Uterus (tissue), 2 donors: ENCODE measurements at regions not wholly inside any gene's neighbourhood (a gene's known extent, or its start where the extent isn't known, plus 50 kb on each side); places are given as distances from the start of the nearest gene placed in this dataset.

Source experiments
- POLR2A ChIP-seq, 2 donors: fragments of 450-650 bp; IDR thresholded peaks; one replicate each; pipeline ENCODE4 v1.6.1; 2016; ENCODE audit warnings: antibody characterized with exemption in 2 of 2, mild to moderate bottlenecking in 1 of 2, moderate library complexity in 1 of 2
- TF ChIP-seq, protein P1 (sequence below), 4 experiments: fragments of 200-600 bp in 2 of 4; fragments of 450-650 bp in 2 of 4; sonication (generic) in 2 of 4; IDR thresholded peaks; one replicate each; pipeline ENCODE4 v1.5.1; 2016 to 2019; ENCODE audit warnings: antibody characterized with exemption in 4 of 4, mild to moderate bottlenecking in 2 of 4, moderate library complexity in 1 of 4

DNA sequence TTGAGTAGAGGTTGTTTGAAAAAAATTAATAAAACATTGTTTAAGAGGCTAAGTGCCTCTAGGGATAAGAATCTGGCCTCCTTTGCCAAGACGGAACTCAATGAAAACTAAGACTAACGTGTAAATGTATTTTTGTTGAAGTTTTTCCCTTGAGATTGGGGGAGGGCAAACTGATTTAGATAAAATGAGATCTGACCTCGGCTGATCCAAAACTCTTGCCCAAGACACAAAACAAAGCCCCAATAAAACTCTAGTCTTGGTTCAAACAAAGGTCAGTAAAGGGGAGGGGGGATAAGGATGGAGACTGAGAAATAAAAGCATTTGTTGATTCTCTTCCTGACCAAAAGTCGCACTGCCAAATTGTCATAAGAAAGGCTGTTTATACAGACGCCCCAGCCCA, 134.8 kb upstream of the DPT start:
- TF ChIP-seq, protein P1, sequence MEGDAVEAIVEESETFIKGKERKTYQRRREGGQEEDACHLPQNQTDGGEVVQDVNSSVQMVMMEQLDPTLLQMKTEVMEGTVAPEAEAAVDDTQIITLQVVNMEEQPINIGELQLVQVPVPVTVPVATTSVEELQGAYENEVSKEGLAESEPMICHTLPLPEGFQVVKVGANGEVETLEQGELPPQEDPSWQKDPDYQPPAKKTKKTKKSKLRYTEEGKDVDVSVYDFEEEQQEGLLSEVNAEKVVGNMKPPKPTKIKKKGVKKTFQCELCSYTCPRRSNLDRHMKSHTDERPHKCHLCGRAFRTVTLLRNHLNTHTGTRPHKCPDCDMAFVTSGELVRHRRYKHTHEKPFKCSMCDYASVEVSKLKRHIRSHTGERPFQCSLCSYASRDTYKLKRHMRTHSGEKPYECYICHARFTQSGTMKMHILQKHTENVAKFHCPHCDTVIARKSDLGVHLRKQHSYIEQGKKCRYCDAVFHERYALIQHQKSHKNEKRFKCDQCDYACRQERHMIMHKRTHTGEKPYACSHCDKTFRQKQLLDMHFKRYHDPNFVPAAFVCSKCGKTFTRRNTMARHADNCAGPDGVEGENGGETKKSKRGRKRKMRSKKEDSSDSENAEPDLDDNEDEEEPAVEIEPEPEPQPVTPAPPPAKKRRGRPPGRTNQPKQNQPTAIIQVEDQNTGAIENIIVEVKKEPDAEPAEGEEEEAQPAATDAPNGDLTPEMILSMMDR (IDR thresholded peaks at IDR 0.05): no peak
- no peak for TF ChIP-seq POLR2A (IDR thresholded peaks at IDR 0.05)
